ENCODE measurements at regions not wholly inside any gene's neighbourhood (a gene's known extent, or its start where the extent isn't known, plus 50 kb on each side); places are given as distances from the start of the nearest gene placed in this dataset.

- ChIA-PET POLR2A (no interaction called here), CTCF (interaction anchor here (0.7 kb wide), 1 partner anchor 78 kb away, joined by 3 read pairs; no protein-coding TSS in a partner anchor)
- Mint-ChIP-seq H3K9me3 (no peaks in the 10 kb centered on the region), H3K4me3 (no peak overlapping the region), H3K27ac (no peak overlapping the region), H3K4me1 (ENCODE audit: low read depth) (no peaks in the 10 kb centered on the region), H3K36me3 (ENCODE audit: low read depth) (no peaks in the 10 kb centered on the region), H3K27me3 (peaks cover 3% of the 10 kb centered on the region)
- intact Hi-C loops (cut with micrococcal nuclease), result no loop called here
- DNase-seq, result no peak
- ATAC-seq, result no peak
- no peak for TF ChIP-seq CTCF (IDR thresholded peaks at IDR 0.05)
Measured at GRCh38 chr4:155434904-155435303, 58.1 kb upstream of the MAP9 start.

GRCh38 chr4:155434366-155434765 lies 57.6 kb upstream of the MAP9 start:
- no peak overlapping the region for H3K27ac Mint-ChIP-seq
- POLR2A ChIA-PET, result no interaction called here
- DNase-seq (no peak), ATAC-seq (no peak)
- no peak for TF ChIP-seq CTCF (IDR thresholded peaks at IDR 0.05)
- H3K4me1 Mint-ChIP-seq (ENCODE audit: low read depth), result no peaks in the 10 kb centered on the region
- peaks cover 3% of the 10 kb centered on the region for H3K27me3 Mint-ChIP-seq
- no peak overlapping the region for H3K4me3 Mint-ChIP-seq
- H3K9me3 Mint-ChIP-seq, result no peaks in the 10 kb centered on the region
- H3K36me3 Mint-ChIP-seq (ENCODE audit: low read depth), result no peaks in the 10 kb centered on the region
- CTCF ChIA-PET, result interaction anchor here (0.7 kb wide), 1 partner anchor 78 kb away, joined by 3 read pairs; no protein-coding TSS in a partner anchor
- intact Hi-C loops (cut with micrococcal nuclease), result no loop called here

GRCh38 chr4:155433636-155434360 lies 57.0 kb upstream of the MAP9 start:
- CTCF ChIA-PET, result interaction anchor here (0.7 kb wide), 1 partner anchor 77 kb away, joined by 3 read pairs; no protein-coding TSS in a partner anchor
- Mint-ChIP-seq H3K9me3 (no peaks in the 10 kb centered on the region), H3K27me3 (peaks cover 4% of the 10 kb centered on the region), H3K36me3 (ENCODE audit: low read depth) (no peaks in the 10 kb centered on the region), H3K4me3 (no peak overlapping the region), H3K4me1 (ENCODE audit: low read depth) (no peaks in the 10 kb centered on the region), H3K27ac (no peak overlapping the region)
- no peak for DNase-seq
- no peak for TF ChIP-seq CTCF (IDR thresholded peaks at IDR 0.05)
- intact Hi-C loops (cut with micrococcal nuclease), result no loop called here
- POLR2A ChIA-PET, result no interaction called here
- no peak for ATAC-seq

GRCh38 chr4:155430895-155431795 lies 54.4 kb upstream of the MAP9 start:
- DNase-seq (no peak), ATAC-seq (no peak)
- Mint-ChIP-seq H3K4me3 (no peak overlapping the region), H3K36me3 (ENCODE audit: low read depth) (no peaks in the 10 kb centered on the region), H3K27ac (no peak overlapping the region), H3K9me3 (peaks cover 3% of the 10 kb centered on the region), H3K4me1 (ENCODE audit: low read depth) (no peaks in the 10 kb centered on the region), H3K27me3 (peaks cover 3% of the 10 kb centered on the region)
- CTCF ChIA-PET, result no interaction called here
- intact Hi-C loops (cut with micrococcal nuclease), result no loop called here
- POLR2A ChIA-PET, result no interaction called here
- TF ChIP-seq CTCF (IDR thresholded peaks at IDR 0.05), result no peak

GRCh38 chr4:155428128-155428527 lies 51.4 kb upstream of the MAP9 start:
- ChIA-PET CTCF (no interaction called here), POLR2A (no interaction called here)
- H3K27ac Mint-ChIP-seq, result no peak overlapping the region
- no peaks in the 10 kb centered on the region for H3K36me3 Mint-ChIP-seq (ENCODE audit: low read depth)
- no peak for TF ChIP-seq CTCF (IDR thresholded peaks at IDR 0.05)
- H3K4me3 Mint-ChIP-seq, result no peak overlapping the region
- intact Hi-C loops (cut with micrococcal nuclease), result no loop called here
- ATAC-seq, result no peak
- peaks cover 3% of the 10 kb centered on the region for H3K27me3 Mint-ChIP-seq
- no peaks in the 10 kb centered on the region for H3K4me1 Mint-ChIP-seq (ENCODE audit: low read depth)
- H3K9me3 Mint-ChIP-seq, result peaks cover 3% of the 10 kb centered on the region
- no peak for DNase-seq
